ENCODE measurements at regions not wholly inside any gene's neighbourhood (a gene's known extent, or its start where the extent isn't known, plus 50 kb on each side); places are given as distances from the start of the nearest gene placed in this dataset.

DNA sequence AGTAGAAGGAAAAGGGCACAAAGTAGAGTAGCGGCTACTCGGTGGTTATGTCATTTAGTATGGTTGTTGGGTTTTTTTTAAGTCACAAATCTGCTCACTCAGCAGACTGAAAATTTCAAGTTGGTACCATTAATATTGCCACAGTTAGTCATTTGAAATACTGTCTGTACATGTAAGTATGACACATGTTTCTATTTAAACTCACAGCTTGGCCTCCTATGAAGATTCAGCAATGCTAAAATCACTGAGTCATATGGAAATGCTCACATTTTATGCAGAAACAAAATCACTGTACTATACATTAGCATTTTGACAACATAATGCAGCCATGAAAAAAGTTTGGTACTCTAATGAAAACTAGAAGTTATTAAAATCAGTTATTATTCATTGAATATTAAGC, 571.9 kb downstream of the TAFA4 start:
- Histone ChIP-seq H3K36me3 (no peaks in the 10 kb centered on the region), H3K4me1 (ENCODE audit: insufficient read depth) (no peaks in the 10 kb centered on the region), H3K27ac (no peak overlapping the region), H3K4me3 (no peak overlapping the region), H3K9me3 (no peaks in the 10 kb centered on the region), H3K27me3 (no peaks in the 10 kb centered on the region)
- TF ChIP-seq, protein P1, sequence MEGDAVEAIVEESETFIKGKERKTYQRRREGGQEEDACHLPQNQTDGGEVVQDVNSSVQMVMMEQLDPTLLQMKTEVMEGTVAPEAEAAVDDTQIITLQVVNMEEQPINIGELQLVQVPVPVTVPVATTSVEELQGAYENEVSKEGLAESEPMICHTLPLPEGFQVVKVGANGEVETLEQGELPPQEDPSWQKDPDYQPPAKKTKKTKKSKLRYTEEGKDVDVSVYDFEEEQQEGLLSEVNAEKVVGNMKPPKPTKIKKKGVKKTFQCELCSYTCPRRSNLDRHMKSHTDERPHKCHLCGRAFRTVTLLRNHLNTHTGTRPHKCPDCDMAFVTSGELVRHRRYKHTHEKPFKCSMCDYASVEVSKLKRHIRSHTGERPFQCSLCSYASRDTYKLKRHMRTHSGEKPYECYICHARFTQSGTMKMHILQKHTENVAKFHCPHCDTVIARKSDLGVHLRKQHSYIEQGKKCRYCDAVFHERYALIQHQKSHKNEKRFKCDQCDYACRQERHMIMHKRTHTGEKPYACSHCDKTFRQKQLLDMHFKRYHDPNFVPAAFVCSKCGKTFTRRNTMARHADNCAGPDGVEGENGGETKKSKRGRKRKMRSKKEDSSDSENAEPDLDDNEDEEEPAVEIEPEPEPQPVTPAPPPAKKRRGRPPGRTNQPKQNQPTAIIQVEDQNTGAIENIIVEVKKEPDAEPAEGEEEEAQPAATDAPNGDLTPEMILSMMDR (IDR thresholded peaks at IDR 0.05) = no peak
- no peak for TF ChIP-seq POLR2A (IDR thresholded peaks at IDR 0.05)
- TF ChIP-seq EP300 (IDR thresholded peaks at IDR 0.05) = no peak
- intact Hi-C loops (cut with DNase I) = no loop called here
- no peak for DNase-seq
- WGBS, 3 donors = 91 to 96% (median 95%) methylated on average over 2 of the region's 2 CpGs

DNA sequence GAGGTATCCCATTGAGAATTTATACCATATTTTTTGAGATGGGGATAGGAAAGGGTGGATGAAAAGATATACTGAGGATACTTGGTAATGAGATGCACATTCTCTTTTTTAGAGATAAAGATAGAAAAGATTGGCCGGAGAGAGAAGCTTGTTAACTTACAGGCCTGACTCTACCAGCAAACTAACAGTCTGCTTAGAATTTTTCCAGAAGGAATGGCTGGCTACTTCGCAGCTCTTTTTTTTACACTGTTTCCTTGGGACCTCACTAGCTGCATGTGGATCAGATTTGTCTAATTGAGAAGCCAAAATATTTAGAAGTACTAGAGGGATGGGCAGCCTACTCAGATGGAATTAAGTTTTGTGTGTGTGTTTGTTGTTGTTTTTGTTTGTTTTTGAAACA, 586.6 kb downstream of the TAFA4 start:
- WGBS, 3 donors = 24 to 70% (median 25%) methylated on average over 2 of the region's 2 CpGs
- no peak for TF ChIP-seq EP300 (IDR thresholded peaks at IDR 0.05)
- no peaks in the 10 kb centered on the region for H3K4me1 ChIP-seq (ENCODE audit: insufficient read depth)
- no peak overlapping the region for H3K4me3 ChIP-seq
- no peaks in the 10 kb centered on the region for H3K27me3 ChIP-seq
- H3K27ac ChIP-seq = no peak overlapping the region
- H3K36me3 ChIP-seq = no peaks in the 10 kb centered on the region
- intact Hi-C loops (cut with DNase I) = no loop called here
- DNase-seq = no peak
- no peaks in the 10 kb centered on the region for H3K9me3 ChIP-seq

DNA sequence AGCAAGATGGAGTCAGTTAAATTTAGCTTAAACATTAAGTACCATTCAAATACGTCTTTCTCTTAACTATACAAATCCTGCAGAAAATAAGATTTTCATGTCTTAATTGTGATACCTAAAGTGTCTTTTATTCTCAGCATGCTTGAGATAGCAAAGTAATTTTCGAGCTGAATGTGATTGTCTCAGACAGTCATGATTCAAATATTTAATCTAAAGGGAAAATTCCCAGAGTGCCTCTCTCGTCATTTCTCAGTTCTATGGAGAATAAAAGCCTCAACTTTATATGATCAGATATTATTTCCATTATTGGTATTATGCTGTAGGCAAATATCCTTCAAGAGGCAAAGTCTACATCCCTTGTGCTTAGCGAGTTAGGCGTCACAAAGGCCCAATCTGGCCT, 589.9 kb downstream of the TAFA4 start:
- intact Hi-C loops (cut with DNase I) = no loop called here
- TF ChIP-seq EP300 (IDR thresholded peaks at IDR 0.05) (no peak), POLR2A (IDR thresholded peaks at IDR 0.05) (no peak)
- TF ChIP-seq, protein P1 (IDR thresholded peaks at IDR 0.05) = no peak
- Histone ChIP-seq H3K27me3 (no peaks in the 10 kb centered on the region), H3K4me1 (ENCODE audit: insufficient read depth) (no peaks in the 10 kb centered on the region), H3K36me3 (no peaks in the 10 kb centered on the region), H3K9me3 (no peaks in the 10 kb centered on the region), H3K27ac (no peak overlapping the region), H3K4me3 (no peak overlapping the region)
- WGBS, 3 donors = 67 to 79% (median 70%) methylated on average over 5 of the region's 5 CpGs
- no peak for DNase-seq

DNA sequence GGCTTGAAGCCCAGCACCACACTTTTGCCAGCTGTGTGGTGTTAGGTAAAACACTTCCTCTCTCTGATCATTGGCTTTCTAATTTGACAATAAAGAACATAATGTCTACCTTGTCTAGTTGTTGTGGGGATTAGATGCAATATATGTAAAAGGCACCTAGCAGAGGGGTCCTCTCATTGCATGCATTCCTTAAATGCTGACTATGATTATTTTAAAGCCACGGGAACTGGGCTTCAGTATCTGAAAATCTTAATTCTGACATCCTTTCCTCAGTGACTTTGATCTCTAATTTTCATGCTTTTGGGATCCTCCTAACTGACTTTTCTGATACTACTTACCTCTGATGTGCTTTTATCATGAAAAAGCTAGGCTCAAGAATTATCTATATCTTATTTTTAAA, 596.3 kb downstream of the TAFA4 start:
- H3K36me3 ChIP-seq = no peaks in the 10 kb centered on the region
- no peak for DNase-seq
- H3K4me3 ChIP-seq = no peak overlapping the region
- no peaks in the 10 kb centered on the region for H3K4me1 ChIP-seq (ENCODE audit: insufficient read depth)
- TF ChIP-seq POLR2A (IDR thresholded peaks at IDR 0.05) (no peak), EP300 (IDR thresholded peaks at IDR 0.05) (no peak)
- TF ChIP-seq, protein P1 (IDR thresholded peaks at IDR 0.05) = no peak
- H3K27ac ChIP-seq = no peak overlapping the region
- intact Hi-C loops (cut with DNase I) = no loop called here
- 50 to 67% (median 63%) methylated on average over 1 of the region's 1 CpG for WGBS, 3 donors
- no peaks in the 10 kb centered on the region for H3K27me3 ChIP-seq
- H3K9me3 ChIP-seq = no peaks in the 10 kb centered on the region

DNA sequence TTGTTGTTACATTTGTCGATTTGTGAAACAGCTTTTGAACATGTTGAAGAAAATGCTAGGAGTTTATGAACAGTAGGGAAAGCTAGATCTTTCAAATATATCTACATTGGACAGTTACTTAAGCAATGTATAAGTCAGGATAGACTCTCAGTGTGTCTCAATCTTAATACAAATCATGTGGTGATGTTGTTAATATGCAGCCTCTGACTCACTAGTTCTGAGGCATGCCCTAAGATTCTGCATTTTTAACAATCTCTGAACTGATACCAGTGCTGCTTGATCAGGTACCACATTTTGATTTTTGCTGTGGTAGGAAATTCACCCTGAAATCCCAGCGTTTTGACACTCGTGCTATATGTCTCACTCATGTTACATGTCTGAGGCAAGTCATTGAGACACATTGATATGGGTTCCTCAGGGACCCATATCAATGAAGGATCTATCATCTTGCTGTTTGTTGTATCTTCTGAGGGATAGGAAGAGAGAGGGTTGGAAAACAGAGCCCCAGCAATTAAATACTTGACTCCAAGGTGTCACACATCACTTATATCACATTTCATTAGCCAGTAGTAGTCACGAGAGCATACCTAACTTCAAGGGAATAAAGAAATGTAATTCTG, 597.9 kb downstream of the TAFA4 start:
- Histone ChIP-seq H3K4me3 (no peak overlapping the region), H3K27me3 (no peaks in the 10 kb centered on the region), H3K27ac (no peak overlapping the region), H3K4me1 (ENCODE audit: insufficient read depth) (no peaks in the 10 kb centered on the region), H3K36me3 (no peaks in the 10 kb centered on the region), H3K9me3 (no peaks in the 10 kb centered on the region)
- no peak for DNase-seq
- intact Hi-C loops (cut with DNase I) = no loop called here
- 64 to 78% (median 72%) methylated on average over 4 of the region's 4 CpGs for WGBS, 3 donors
- TF ChIP-seq POLR2A (IDR thresholded peaks at IDR 0.05) (no peak), EP300 (IDR thresholded peaks at IDR 0.05) (no peak)
- TF ChIP-seq, protein P1 (IDR thresholded peaks at IDR 0.05) = no peak

Measured in ovary (tissue), 7 donors.